ENCODE measurements at regions not wholly inside any gene's neighbourhood (a gene's known extent, or its start where the extent isn't known, plus 50 kb on each side); places are given as distances from the start of the nearest gene placed in this dataset.

DNA sequence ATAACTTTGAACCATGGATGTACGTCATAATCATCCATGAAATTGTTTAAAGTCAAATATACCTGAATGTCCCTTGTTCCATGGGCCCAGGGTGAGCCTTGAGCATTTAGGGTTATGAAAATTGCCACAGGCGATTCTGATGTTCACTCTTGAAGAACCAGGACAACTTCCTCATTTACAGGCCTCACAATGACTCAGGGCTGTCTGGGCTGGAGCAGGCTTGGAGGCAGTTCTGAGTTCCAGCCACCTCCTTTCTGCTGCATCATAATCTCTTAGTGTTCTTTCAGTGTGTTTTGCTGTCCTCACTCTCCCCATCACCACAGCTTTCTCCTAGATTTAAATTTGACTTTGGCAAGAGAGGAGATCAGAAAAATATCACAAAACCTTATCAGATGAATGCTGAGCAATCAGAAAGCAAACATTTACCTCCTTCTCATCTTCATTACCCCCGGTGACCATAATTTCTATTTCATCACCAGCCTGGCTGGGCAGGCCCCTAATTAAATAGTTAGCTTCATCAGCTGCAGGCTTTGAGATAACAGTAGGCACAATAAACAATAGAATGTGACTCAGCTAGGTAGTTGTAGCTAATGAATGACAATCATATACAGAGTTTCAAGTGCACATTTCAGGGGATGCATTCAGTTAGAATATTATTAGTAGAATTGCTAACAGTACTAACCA is 571.0 kb downstream of the SH2D4B start:
- DNase-seq (ENCODE audit: low read depth in 1 of 2, low spot score in 2 of 2) = no peak
- Histone ChIP-seq H4K5ac (ENCODE audit: insufficient read length, low read depth, low read length) (no peak overlapping the region), H3K79me1 (ENCODE audit: low read depth, low read length) (no peaks in the 10 kb centered on the region), H2BK12ac (ENCODE audit: low read depth, low read length) (no peak overlapping the region), H3K23ac (ENCODE audit: insufficient read length) (no peak overlapping the region), H3K56ac (replicated peaks; ENCODE audit: insufficient read length, low read depth, low read length) (no peak overlapping the region), H3K4me2 (ENCODE audit: insufficient read depth in 1 of 2, low read depth in 2 of 2, low read length in 2 of 2) (no peak overlapping the region), H3K4ac (replicated peaks; ENCODE audit: insufficient read length, low read depth, low read length) (no peak overlapping the region), H4K8ac (ENCODE audit: extremely low read depth, insufficient read depth, low read length) (no peak overlapping the region), H4K20me1 (replicated peaks in 1 of 2; ENCODE audit: control insufficient read depth in 1 of 2, insufficient read depth in 2 of 2, low read length in 2 of 2) (no peaks in the 10 kb centered on the region), H3K36me3 (ENCODE audit: control insufficient read depth in 2 of 4, insufficient read depth in 4 of 4, low read length in 3 of 4) (no peaks in the 10 kb centered on the region), H3K9me3 (ENCODE audit: insufficient read depth in 2 of 2, low read depth in 1 of 2, low read length in 1 of 2) (no peaks in the 10 kb centered on the region; a peak in 1 of 4 replicates), H2BK15ac (ENCODE audit: low read length) (no peak overlapping the region), H3K4me3 (ENCODE audit: extremely low read depth in 1 of 4, insufficient read depth in 2 of 4, low read depth in 3 of 4, low read length in 4 of 4) (no peak overlapping the region), H2AK5ac (ENCODE audit: low read depth, low read length) (no peak overlapping the region), H2BK120ac (replicated peaks; ENCODE audit: low read depth, low read length) (no peak overlapping the region), H3K14ac (ENCODE audit: insufficient read length) (no peak overlapping the region), H4K91ac (replicated peaks; ENCODE audit: insufficient read length, low read length) (no peak overlapping the region), H3K23me2 (ENCODE audit: low read depth, low read length) (no peaks in the 10 kb centered on the region), H2BK20ac (ENCODE audit: low read length) (no peak overlapping the region), H3K4me1 (replicated peaks in 1 of 4; ENCODE audit: control insufficient read depth in 3 of 4, insufficient read depth in 4 of 4, low read length in 3 of 4) (no peaks in the 10 kb centered on the region), H3K27me3 (replicated peaks in 1 of 4; ENCODE audit: control insufficient read depth in 3 of 4, extremely low read depth in 1 of 4, insufficient read depth in 3 of 4, low read length in 3 of 4) (no peaks in the 10 kb centered on the region), H3K79me2 (ENCODE audit: control insufficient read depth in 1 of 2, insufficient read depth in 2 of 2, low read length in 2 of 2) (no peaks in the 10 kb centered on the region), H3K27ac (ENCODE audit: low read depth, low read length) (no peak overlapping the region), H3K9ac (replicated peaks in 1 of 4; ENCODE audit: extremely low read depth in 1 of 4, low read depth in 3 of 4, low read length in 3 of 4) (no peak overlapping the region), H2BK5ac (ENCODE audit: low read depth, low read length) (no peak overlapping the region), H3K18ac (ENCODE audit: extremely low read depth, low read length) (no peak overlapping the region; the same call in 1 of the 2 replicates), H2AFZ (ENCODE audit: low read length) (no peak overlapping the region)
- 82% methylated on average over 3 of the region's 3 CpGs; no CpG with 5 or more reads in 1 of the 2 experiments for WGBS, 2 experiments (ENCODE audit: extremely low coverage in 1 of 2, insufficient coverage in 1 of 2, insufficient read length in 1 of 2, insufficient replicate concordance in 2 of 2, low coverage in 1 of 2, low lambda C conversion rate in 2 of 2, missing lambda C conversion rate in 1 of 2)
- FAIRE-seq = no peak
- ChIA-PET CTCF (ENCODE audit: partially characterized antibody) (interaction anchor here (0.7 to 2.3 kb wide), 9 partner anchors 8 to 390 kb away, joined by 3 to 8 read pairs (median 4); no protein-coding TSS in a partner anchor), POLR2A (ENCODE audit: partially characterized antibody) (no interaction called here)
- TF ChIP-seq POLR2A (IDR thresholded peaks at IDR 0.05; ENCODE audit: control extremely low read depth in 1 of 2, low read depth in 2 of 2, low read length in 2 of 2) (no peak), TCF12 (IDR thresholded peaks at IDR 0.05; ENCODE audit: low read depth, low read length) (no peak), BACH1 (IDR thresholded peaks at IDR 0.05; ENCODE audit: low read length) (no peak), SIX5 (IDR thresholded peaks at IDR 0.05; ENCODE audit: low read depth, low read length) (no peak)
